Mesenchymal stem cell (in vitro differentiated cells and primary cell): ENCODE measurements at regions not wholly inside any gene's neighbourhood (a gene's known extent, or its start where the extent isn't known, plus 50 kb on each side); places are given as distances from the start of the nearest gene placed in this dataset.

Experiments
- DNase-seq: peaks from one replicate; pipeline ENCODE4 v3.0.0-alpha.2; 2013
- H2AFZ ChIP-seq: one replicate; pipeline ENCODE4 v1.6.1; 2013; ENCODE audit warnings: low read depth, mild to moderate bottlenecking, control low read depth, inconsistent platforms, low read length, moderate library complexity
- H2AK5ac ChIP-seq: 2 replicates; pipeline ENCODE4 v1.6.1; 2013; ENCODE audit warnings: low read length, moderate library complexity, mild to moderate bottlenecking, inconsistent platforms; ENCODE audit not compliant: severe bottlenecking
- H2BK120ac ChIP-seq: one replicate; pipeline ENCODE4 v1.6.1; 2013; ENCODE audit warnings: low read depth, mild to moderate bottlenecking, inconsistent platforms, low read length, moderate library complexity
- H2BK12ac ChIP-seq, 2 experiments: one replicate each; pipeline ENCODE4 v1.6.1; 2013; ENCODE audit warnings: inconsistent platforms in 2 of 2, low read length in 2 of 2, mild to moderate bottlenecking in 2 of 2, moderate library complexity in 2 of 2, control low read depth in 1 of 2
- H2BK15ac ChIP-seq: one replicate; pipeline ENCODE4 v1.6.1; 2013; ENCODE audit warnings: mild to moderate bottlenecking, low read depth, inconsistent platforms; ENCODE audit not compliant: poor library complexity, severe bottlenecking
- H2BK5ac ChIP-seq: 2 replicates; pipeline ENCODE4 v1.6.1; 2013; ENCODE audit warnings: low read depth, mild to moderate bottlenecking, low read length, control low read depth, inconsistent platforms; ENCODE audit not compliant: poor library complexity, severe bottlenecking
- H3K14ac ChIP-seq, 2 experiments: one replicate each; pipeline ENCODE4 v1.6.1; 2013; ENCODE audit warnings: inconsistent platforms in 2 of 2, low read length in 2 of 2, control low read depth in 1 of 2, mild to moderate bottlenecking in 1 of 2, moderate library complexity in 1 of 2
- H3K18ac ChIP-seq, 2 experiments: one replicate each; pipeline ENCODE4 v1.6.1; 2013; ENCODE audit warnings: inconsistent platforms in 2 of 2, low read length in 2 of 2, control low read depth in 1 of 2, low read depth in 1 of 2, mild to moderate bottlenecking in 1 of 2
- H3K23ac ChIP-seq, 2 experiments: one replicate each; pipeline ENCODE4 v1.6.1; 2013; ENCODE audit warnings: inconsistent platforms in 2 of 2, low read length in 2 of 2, mild to moderate bottlenecking in 2 of 2, moderate library complexity in 2 of 2, control low read depth in 1 of 2
- H3K27ac ChIP-seq: 2 replicates; pipeline ENCODE4 v1.5.1; 2013; ENCODE audit warnings: mild to moderate bottlenecking, moderate library complexity, low read length, control low read depth, inconsistent platforms; ENCODE audit not compliant: poor library complexity, severe bottlenecking
- H3K27me3 ChIP-seq, 2 experiments: 2 replicates each; pipeline versions ENCODE4 v1.6.1 to v1.7.0; 2013; ENCODE audit warnings: low read length in 2 of 2, mild to moderate bottlenecking in 2 of 2, moderate library complexity in 2 of 2, control low read depth in 1 of 2, inconsistent platforms in 1 of 2; ENCODE audit not compliant: control insufficient read depth in 1 of 2, insufficient read depth in 1 of 2
- H3K36me3 ChIP-seq, 2 experiments: 2 replicates each; pipeline versions ENCODE4 v1.6.1 to v1.7.0; 2013; ENCODE audit warnings: low read length in 2 of 2, control low read depth in 1 of 2, inconsistent platforms in 1 of 2, low read depth in 1 of 2, mild to moderate bottlenecking in 1 of 2; ENCODE audit not compliant: insufficient read depth in 2 of 2, control insufficient read depth in 1 of 2
- H3K4ac ChIP-seq, 2 experiments: one replicate each; pipeline ENCODE4 v1.6.1; 2013; ENCODE audit warnings: inconsistent platforms in 2 of 2, low read length in 2 of 2, mild to moderate bottlenecking in 2 of 2, moderate library complexity in 2 of 2, control low read depth in 1 of 2, low read depth in 1 of 2
- H3K4me1 ChIP-seq: 2 replicates; pipeline ENCODE4 v1.6.1; 2013; ENCODE audit warnings: low read depth, low read length, control low read depth; ENCODE audit not compliant: control insufficient read depth, insufficient read depth
- H3K4me2 ChIP-seq: 2 replicates; pipeline ENCODE4 v1.6.1; 2013; ENCODE audit warnings: low read length, mild to moderate bottlenecking, inconsistent platforms; ENCODE audit not compliant: poor library complexity, severe bottlenecking
- H3K4me3 ChIP-seq, 2 experiments: 2 replicates each; pipeline versions ENCODE4 v1.5.1 to v1.7.0; 2013; ENCODE audit warnings: low read length in 2 of 2, mild to moderate bottlenecking in 2 of 2, control low read depth in 1 of 2, low read depth in 1 of 2; ENCODE audit not compliant: insufficient read depth in 1 of 2
- H3K79me1 ChIP-seq: replicated peaks from 2 replicates; pipeline ENCODE4 v1.6.1; 2013; ENCODE audit warnings: mild to moderate bottlenecking, control low read depth, low read length, inconsistent platforms; ENCODE audit not compliant: poor library complexity, severe bottlenecking
- H3K9ac ChIP-seq: 2 replicates; pipeline ENCODE4 v1.7.0; 2013; ENCODE audit warnings: mild to moderate bottlenecking, low read length, moderate library complexity
- H3K9me3 ChIP-seq: 2 replicates; pipeline ENCODE4 v1.7.0; 2013; ENCODE audit warnings: mild to moderate bottlenecking, low read length; ENCODE audit not compliant: control insufficient read depth
- H4K8ac ChIP-seq: one replicate; pipeline ENCODE4 v1.6.1; 2013; ENCODE audit warnings: inconsistent platforms, mild to moderate bottlenecking, low read length, moderate library complexity
- H4K91ac ChIP-seq: one replicate; pipeline ENCODE4 v1.6.1; 2013; ENCODE audit warnings: mild to moderate bottlenecking, low read length, inconsistent platforms
- WGBS: methylation state at CpG from one replicate; pipeline ENCODE4 v1.1.7; 2013; ENCODE audit warnings: mixed read lengths; 5-methylcytosine and 5-hydroxymethylcytosine counted together

GRCh38 chr5:3412146-3412545 is 183.5 kb upstream of the IRX1 start:
- H3K27me3 ChIP-seq, result no peaks in the 10 kb centered on the region
- no peak overlapping the region for H2BK12ac ChIP-seq
- H2BK120ac ChIP-seq, result no peak overlapping the region
- H3K4me2 ChIP-seq, result no peak overlapping the region
- no peak overlapping the region for H2AK5ac ChIP-seq
- no peak overlapping the region for H3K14ac ChIP-seq
- WGBS, result 74% methylated on average over 1 of the region's 1 CpG
- H4K91ac ChIP-seq, result no peak overlapping the region
- no peaks in the 10 kb centered on the region for H3K4me1 ChIP-seq
- H3K18ac ChIP-seq, result no peak overlapping the region
- no peak overlapping the region for H3K9ac ChIP-seq
- no peak for DNase-seq
- no peak overlapping the region for H4K8ac ChIP-seq
- no peaks in the 10 kb centered on the region for H3K36me3 ChIP-seq
- H3K27ac ChIP-seq, result no peak overlapping the region
- H3K9me3 ChIP-seq, result peaks cover 12% of the 10 kb centered on the region
- no peak overlapping the region for H3K23ac ChIP-seq
- H3K79me1 ChIP-seq, result no peaks in the 10 kb centered on the region
- no peak overlapping the region for H2BK15ac ChIP-seq
- no peak overlapping the region for H2BK5ac ChIP-seq
- H3K4ac ChIP-seq, result no peak overlapping the region
- H3K4me3 ChIP-seq, result no peak overlapping the region
- no peak overlapping the region for H2AFZ ChIP-seq

GRCh38 chr5:3411363-3411762 is 184.3 kb upstream of the IRX1 start:
- no peaks in the 10 kb centered on the region for H3K4me1 ChIP-seq
- H2BK5ac ChIP-seq, result no peak overlapping the region
- H3K14ac ChIP-seq, result no peak overlapping the region
- no peak overlapping the region for H3K9ac ChIP-seq
- no peaks in the 10 kb centered on the region for H3K27me3 ChIP-seq
- peaks cover 15% of the 10 kb centered on the region for H3K9me3 ChIP-seq
- 43% methylated on average over 2 of the region's 2 CpGs for WGBS
- no peak for DNase-seq
- no peak overlapping the region for H4K91ac ChIP-seq
- H3K36me3 ChIP-seq, result no peaks in the 10 kb centered on the region
- H3K23ac ChIP-seq, result no peak overlapping the region
- no peak overlapping the region for H3K18ac ChIP-seq
- no peak overlapping the region for H3K4ac ChIP-seq
- no peak overlapping the region for H2BK120ac ChIP-seq
- H3K4me2 ChIP-seq, result no peak overlapping the region
- no peak overlapping the region for H3K27ac ChIP-seq
- H2AK5ac ChIP-seq, result no peak overlapping the region
- no peak overlapping the region for H2BK12ac ChIP-seq
- H3K4me3 ChIP-seq, result no peak overlapping the region
- no peak overlapping the region for H4K8ac ChIP-seq
- no peak overlapping the region for H2AFZ ChIP-seq
- H3K79me1 ChIP-seq, result no peaks in the 10 kb centered on the region
- H2BK15ac ChIP-seq, result no peak overlapping the region

GRCh38 chr5:3401635-3402034 is 194.0 kb upstream of the IRX1 start:
- Histone ChIP-seq H3K18ac (no peak overlapping the region), H3K27ac (no peak overlapping the region), H3K9me3 (peaks cover 33% of the 10 kb centered on the region), H3K9ac (no peak overlapping the region), H2BK12ac (no peak overlapping the region), H2BK120ac (no peak overlapping the region), H2BK5ac (no peak overlapping the region), H4K8ac (no peak overlapping the region), H3K79me1 (no peaks in the 10 kb centered on the region), H3K23ac (no peak overlapping the region), H3K4me1 (no peaks in the 10 kb centered on the region), H3K4ac (no peak overlapping the region), H3K36me3 (no peaks in the 10 kb centered on the region), H3K4me3 (no peak overlapping the region), H3K27me3 (no peaks in the 10 kb centered on the region), H3K4me2 (no peak overlapping the region), H4K91ac (no peak overlapping the region), H2AFZ (no peak overlapping the region), H3K14ac (no peak overlapping the region), H2AK5ac (no peak overlapping the region), H2BK15ac (no peak overlapping the region)
- 78% methylated on average over 7 of the region's 8 CpGs for WGBS
- DNase-seq, result no peak

- Histone ChIP-seq H2BK120ac (no peak overlapping the region), H3K23ac (no peak overlapping the region), H4K8ac (no peak overlapping the region), H3K36me3 (no peaks in the 10 kb centered on the region), H2AK5ac (no peak overlapping the region), H3K9me3 (peaks cover 30% of the 10 kb centered on the region), H3K18ac (no peak overlapping the region), H3K14ac (no peak overlapping the region), H2BK5ac (no peak overlapping the region), H2AFZ (no peak overlapping the region), H2BK15ac (no peak overlapping the region), H3K27me3 (no peaks in the 10 kb centered on the region), H3K4me2 (no peak overlapping the region), H4K91ac (no peak overlapping the region), H3K4me1 (no peaks in the 10 kb centered on the region), H2BK12ac (no peak overlapping the region), H3K79me1 (no peaks in the 10 kb centered on the region), H3K9ac (no peak overlapping the region), H3K4ac (no peak overlapping the region), H3K27ac (no peak overlapping the region), H3K4me3 (no peak overlapping the region)
- 81% methylated on average over 8 of the region's 8 CpGs for WGBS
- DNase-seq, result no peak
Observed at GRCh38 chr5:3400659-3401058, 195.0 kb upstream of the IRX1 start.
